CD4-positive, alpha-beta T cell treated with Interleukin-21 for 1 hour (primary cell): ENCODE measurements at regions not wholly inside any gene's neighbourhood (a gene's known extent, or its start where the extent isn't known, plus 50 kb on each side); places are given as distances from the start of the nearest gene placed in this dataset.

ENCODE experiments used
- DNase-seq: peaks from one replicate; pipeline ENCODE4 v3.0.0-alpha.2; 2020

GRCh38 chr7:38002689-38003088 is 82.2 kb downstream of the EPDR1 start:
- no peak for DNase-seq

- DNase-seq = no peak
These were observed 86.1 kb downstream of the EPDR1 start for GRCh38 chr7:38006559-38006958.

GRCh38 chr7:38007096-38007495 is 86.7 kb downstream of the EPDR1 start:
- no peak for DNase-seq

- no peak for DNase-seq
These were observed 92.8 kb downstream of the EPDR1 start for GRCh38 chr7:38013246-38013645.

- no peak for DNase-seq
These were observed 96.1 kb downstream of the EPDR1 start for GRCh38 chr7:38016567-38016966.

- DNase-seq = no peak
These were observed 96.9 kb downstream of the EPDR1 start for GRCh38 chr7:38017320-38017719.

- DNase-seq = no peak
These were observed 99.8 kb downstream of the EPDR1 start for GRCh38 chr7:38020121-38020785.

GRCh38 chr7:38021892-38022291 is 101.5 kb downstream of the EPDR1 start:
- no peak for DNase-seq

GRCh38 chr7:38025815-38026214 is 105.4 kb downstream of the EPDR1 start:
- DNase-seq = no peak

- DNase-seq = no peak
These were observed 107.5 kb downstream of the EPDR1 start for GRCh38 chr7:38027884-38028455.

DNA sequence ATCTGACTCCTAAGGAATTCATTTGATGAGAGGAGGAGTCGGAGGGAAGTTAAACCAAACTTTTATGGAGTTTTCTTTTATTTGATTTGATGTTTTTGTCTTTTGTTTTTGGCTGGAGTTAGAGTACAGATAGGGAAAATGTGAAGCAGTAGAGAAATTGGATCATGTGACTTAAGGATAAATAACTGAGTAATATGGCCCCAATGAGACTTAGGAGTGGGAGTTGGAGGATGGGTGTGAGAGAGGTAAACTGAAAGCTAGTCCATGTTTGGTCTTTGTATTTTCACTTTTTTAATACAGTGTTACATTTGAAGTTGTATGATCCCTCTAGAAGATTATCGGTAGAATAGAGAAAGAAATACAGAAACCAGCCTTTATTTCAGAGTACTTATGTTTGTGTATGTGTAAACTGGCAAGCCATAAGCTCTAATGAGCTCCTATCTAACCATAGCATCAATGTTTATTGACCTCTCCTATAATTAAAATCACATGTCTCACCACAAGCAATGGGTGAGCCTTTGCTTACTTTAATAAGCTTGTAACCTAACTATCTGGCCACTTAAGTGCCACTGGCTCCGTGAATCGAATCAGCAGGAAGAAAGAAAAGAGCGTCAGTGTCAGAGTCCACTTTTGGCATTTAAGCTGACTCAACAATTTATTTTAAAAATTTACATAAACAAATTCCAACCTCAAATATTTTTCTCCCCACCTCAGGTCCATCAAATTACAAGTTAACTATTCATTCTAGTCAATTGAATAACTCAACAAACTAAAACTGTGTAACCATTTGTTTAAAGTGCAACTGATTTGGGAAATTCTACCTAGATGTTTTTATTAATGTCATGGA is 113.8 kb downstream of the EPDR1 start:
- DNase-seq = no peak

DNA sequence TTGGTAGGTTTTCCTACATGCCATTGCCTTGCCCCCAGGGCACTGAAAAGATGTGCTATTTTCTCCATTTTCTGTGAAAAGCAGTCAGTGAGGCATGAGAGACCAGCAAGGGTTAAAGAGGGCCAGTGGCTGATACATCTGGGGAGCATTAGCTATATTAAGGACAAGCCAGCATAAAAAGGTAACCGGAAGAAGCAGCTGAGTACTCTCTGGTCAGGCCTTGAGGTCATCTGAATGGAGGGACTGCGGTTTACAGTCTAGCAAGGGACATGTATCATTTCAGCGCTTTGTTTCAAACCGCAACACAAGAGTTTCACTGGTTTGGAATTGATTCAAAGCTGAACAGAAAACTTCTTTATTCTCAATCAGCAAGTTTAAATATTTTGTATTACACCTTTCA is 120.4 kb downstream of the EPDR1 start:
- DNase-seq = no peak

- no peak for DNase-seq
These were observed 128.4 kb upstream of the STARD3NL start for GRCh38 chr7:38049679-38050078.

DNA sequence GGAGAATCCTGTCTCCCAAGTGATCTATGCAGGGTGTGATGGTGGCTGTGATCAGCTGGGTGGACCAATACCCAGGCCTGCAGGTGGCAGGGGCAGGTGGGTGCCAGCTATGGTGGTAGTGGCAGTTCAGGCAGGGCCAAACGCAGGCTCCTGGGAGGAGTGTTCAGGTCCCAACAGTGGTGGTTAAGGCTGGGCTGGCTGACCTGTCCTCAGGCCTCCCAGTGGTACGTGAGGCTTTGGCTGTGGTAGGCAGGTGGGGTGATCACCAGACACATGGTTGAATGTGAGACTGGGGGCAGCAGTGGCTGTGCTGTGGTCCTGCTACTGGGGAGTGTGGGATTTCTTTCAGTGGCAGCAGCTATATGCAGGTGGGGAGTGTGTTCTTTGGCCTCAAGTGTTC is 126.7 kb upstream of the STARD3NL start:
- DNase-seq = no peak

GRCh38 chr7:38051786-38052185 is 126.3 kb upstream of the STARD3NL start:
- no peak for DNase-seq

- DNase-seq = no peak
These were observed 125.3 kb upstream of the STARD3NL start for GRCh38 chr7:38052786-38053185.

GRCh38 chr7:38054199-38054598 is 123.8 kb upstream of the STARD3NL start:
- DNase-seq = no peak

GRCh38 chr7:38057829-38058228 is 120.2 kb upstream of the STARD3NL start:
- no peak for DNase-seq

DNA sequence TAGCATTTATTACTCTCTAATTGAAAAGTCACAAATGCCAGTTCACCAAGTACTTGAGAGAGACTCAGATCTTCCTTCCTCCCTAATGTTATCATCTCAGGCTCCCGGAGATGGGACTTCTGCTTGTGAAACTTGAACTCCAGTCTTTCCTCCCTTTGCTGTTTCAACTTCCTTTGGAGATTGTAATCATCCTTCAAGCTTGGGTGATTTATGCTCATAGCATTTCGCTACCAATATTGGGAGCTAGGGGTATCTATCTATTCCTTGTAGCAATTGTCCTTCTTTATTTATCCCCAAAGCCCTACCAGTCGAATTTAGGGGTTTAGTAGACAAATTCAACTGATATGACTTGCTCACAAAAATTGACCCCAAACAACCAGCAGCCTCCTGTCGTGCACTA is 117.9 kb upstream of the STARD3NL start:
- DNase-seq = no peak

DNA sequence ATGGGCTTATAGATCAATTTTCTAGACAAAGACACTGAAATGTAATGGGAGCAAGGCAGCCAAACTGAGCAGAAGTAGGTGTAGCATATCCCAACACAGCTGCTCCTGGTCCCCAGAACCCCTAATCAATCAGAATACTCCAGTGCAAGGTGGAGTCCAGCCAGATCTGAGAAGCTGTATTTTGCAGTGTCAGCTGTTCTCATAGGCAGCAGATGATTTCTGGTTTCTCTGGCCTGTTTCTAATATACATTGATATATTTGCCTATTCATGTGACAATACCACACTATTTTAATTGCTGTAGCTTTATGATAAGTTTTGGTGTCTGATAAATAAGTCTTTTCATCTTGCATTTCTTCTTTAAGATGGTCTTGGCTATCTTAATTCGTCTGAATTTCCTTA is 117.4 kb upstream of the STARD3NL start:
- no peak for DNase-seq

GRCh38 chr7:38066391-38066790 is 111.7 kb upstream of the STARD3NL start:
- no peak for DNase-seq

GRCh38 chr7:38068461-38068860 is 109.6 kb upstream of the STARD3NL start:
- no peak for DNase-seq

- no peak for DNase-seq
These were observed 109.0 kb upstream of the STARD3NL start for GRCh38 chr7:38069052-38069451.

DNA sequence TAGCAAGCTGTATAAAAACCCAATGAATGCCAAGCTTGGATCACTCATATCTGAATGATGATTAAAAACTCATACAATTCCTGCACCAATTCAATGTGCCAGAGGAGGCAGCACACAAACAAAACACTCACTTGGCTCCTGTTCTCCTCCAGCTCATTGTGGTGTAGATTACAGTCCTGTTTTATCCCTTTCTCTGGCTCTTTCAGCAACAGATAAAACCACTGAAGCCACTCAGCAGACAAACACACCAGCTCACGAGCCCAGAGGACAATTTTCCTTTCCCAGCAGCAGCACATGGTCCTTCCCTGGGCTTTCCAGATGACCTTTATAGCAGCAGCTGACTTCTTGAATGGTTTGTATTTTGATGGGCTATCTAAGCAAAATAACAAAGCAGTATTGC is 107.3 kb upstream of the STARD3NL start:
- DNase-seq = no peak
